ENCODE measurements at regions not wholly inside any gene's neighbourhood (a gene's known extent, or its start where the extent isn't known, plus 50 kb on each side); places are given as distances from the start of the nearest gene placed in this dataset.

DNA sequence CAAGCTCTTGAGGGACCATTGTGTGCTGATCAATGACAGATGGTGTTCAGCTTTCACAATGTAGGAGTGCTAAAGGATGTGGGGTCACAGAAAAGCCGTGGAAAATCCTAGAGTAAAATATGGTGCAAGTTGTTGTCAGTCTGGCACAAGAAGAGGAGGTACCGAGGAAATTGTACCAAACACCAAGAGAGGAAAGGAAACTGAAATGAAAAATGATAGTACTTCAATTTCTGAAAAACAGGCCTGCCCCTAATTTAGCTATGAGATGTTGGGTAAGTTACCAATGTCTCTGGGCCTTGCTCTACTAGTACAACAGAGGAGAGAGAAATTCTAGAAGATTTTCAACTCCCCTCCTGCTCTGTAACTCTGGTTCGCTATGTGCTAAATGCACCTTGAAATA lies 78.8 kb upstream of the PELI1 start:
- Mint-ChIP-seq H3K4me1 (peaks cover 24% of the 10 kb centered on the region), H3K4me3 (no peak overlapping the region), H3K27me3 (ENCODE audit: low read depth, poor library complexity) (peaks cover 6% of the 10 kb centered on the region), H3K27ac (no peak overlapping the region), H3K9me3 (no peaks in the 10 kb centered on the region), H3K36me3 (ENCODE audit: low read depth) (no peaks in the 10 kb centered on the region)
- no peak for DNase-seq
- TF ChIP-seq, protein P1, sequence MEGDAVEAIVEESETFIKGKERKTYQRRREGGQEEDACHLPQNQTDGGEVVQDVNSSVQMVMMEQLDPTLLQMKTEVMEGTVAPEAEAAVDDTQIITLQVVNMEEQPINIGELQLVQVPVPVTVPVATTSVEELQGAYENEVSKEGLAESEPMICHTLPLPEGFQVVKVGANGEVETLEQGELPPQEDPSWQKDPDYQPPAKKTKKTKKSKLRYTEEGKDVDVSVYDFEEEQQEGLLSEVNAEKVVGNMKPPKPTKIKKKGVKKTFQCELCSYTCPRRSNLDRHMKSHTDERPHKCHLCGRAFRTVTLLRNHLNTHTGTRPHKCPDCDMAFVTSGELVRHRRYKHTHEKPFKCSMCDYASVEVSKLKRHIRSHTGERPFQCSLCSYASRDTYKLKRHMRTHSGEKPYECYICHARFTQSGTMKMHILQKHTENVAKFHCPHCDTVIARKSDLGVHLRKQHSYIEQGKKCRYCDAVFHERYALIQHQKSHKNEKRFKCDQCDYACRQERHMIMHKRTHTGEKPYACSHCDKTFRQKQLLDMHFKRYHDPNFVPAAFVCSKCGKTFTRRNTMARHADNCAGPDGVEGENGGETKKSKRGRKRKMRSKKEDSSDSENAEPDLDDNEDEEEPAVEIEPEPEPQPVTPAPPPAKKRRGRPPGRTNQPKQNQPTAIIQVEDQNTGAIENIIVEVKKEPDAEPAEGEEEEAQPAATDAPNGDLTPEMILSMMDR (IDR thresholded peaks at IDR 0.05) = no peak

DNA sequence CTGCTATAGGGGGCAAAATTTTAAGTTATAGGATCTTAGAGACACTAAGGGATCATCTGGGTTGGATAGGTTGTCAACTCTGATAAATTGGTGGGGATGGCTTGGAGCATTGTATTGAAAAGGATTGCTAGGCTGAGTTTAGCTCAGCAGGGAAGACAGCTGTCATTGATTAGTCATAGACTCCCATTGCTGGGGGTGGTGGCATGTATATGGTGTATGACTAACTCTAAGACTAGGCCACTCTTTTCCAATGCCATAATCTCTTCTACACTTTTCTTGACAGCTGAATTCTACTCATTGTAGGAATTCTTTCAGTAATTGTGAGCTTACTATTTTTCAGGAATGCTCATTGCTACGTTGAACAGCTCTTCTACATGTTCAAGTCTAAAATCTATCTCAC lies 81.3 kb upstream of the PELI1 start:
- no peak for DNase-seq
- Mint-ChIP-seq H3K27me3 (ENCODE audit: low read depth, poor library complexity) (peaks cover 16% of the 10 kb centered on the region), H3K27ac (no peak overlapping the region), H3K36me3 (ENCODE audit: low read depth) (no peaks in the 10 kb centered on the region), H3K9me3 (no peaks in the 10 kb centered on the region), H3K4me1 (peaks cover 29% of the 10 kb centered on the region), H3K4me3 (no peak overlapping the region)
- TF ChIP-seq, protein P1 (IDR thresholded peaks at IDR 0.05) = no peak

DNA sequence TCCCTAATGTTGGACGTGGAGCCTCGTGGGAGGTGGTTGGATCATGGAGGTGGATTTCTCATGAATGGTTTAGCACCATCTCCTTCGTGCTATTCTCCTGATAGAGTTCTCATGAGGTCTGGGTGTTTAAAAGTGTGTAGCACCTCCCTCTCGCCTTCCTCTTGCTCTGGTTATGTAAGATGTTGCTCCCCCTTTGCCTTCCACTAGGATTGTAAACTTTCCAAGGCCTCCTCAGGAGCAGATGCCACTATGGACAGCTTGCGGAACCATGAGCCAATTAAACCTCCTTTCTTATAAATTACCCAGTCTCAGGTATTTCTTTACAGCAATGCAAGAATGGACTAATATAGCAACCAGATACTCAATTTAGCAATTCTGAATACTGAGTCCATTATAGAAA lies 82.4 kb upstream of the PELI1 start:
- TF ChIP-seq, protein P1 (IDR thresholded peaks at IDR 0.05) = no peak
- H3K4me3 Mint-ChIP-seq = no peak overlapping the region
- peaks cover 33% of the 10 kb centered on the region for H3K4me1 Mint-ChIP-seq
- no peaks in the 10 kb centered on the region for H3K36me3 Mint-ChIP-seq (ENCODE audit: low read depth)
- no peak overlapping the region for H3K27ac Mint-ChIP-seq
- no peak for DNase-seq
- H3K9me3 Mint-ChIP-seq = no peaks in the 10 kb centered on the region
- H3K27me3 Mint-ChIP-seq (ENCODE audit: low read depth, poor library complexity) = peaks cover 23% of the 10 kb centered on the region

DNA sequence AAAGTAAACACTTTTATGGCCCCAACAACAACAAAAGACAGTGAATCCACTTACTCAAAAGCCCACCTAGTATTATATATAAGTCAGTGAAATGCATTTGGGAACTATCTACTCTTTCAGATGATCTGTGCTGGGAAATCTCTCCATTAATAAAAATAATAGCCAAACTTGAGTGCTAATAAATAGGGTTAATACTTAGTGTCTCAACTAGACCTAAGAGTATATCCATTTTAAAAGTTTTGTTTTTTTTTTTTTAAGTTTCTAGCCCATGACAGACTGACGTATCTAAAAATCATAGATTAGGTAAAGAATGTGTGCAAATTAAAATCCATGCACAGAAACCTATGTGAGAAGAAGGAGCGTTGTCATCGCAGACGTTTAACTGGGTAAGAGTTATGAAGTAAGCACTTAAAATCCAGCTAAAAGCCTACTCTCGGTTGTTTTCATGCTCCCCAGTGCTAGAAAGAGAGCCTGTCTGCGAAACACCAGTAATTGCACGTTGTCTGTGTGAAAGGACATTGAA lies 83.4 kb upstream of the PELI1 start:
- TF ChIP-seq, protein P1 (IDR thresholded peaks at IDR 0.05) = no peak
- Mint-ChIP-seq H3K27me3 (ENCODE audit: low read depth, poor library complexity) (peaks cover 26% of the 10 kb centered on the region), H3K27ac (peak overlapping the region; percentile 79), H3K36me3 (ENCODE audit: low read depth) (no peaks in the 10 kb centered on the region), H3K4me1 (peaks cover 32% of the 10 kb centered on the region), H3K4me3 (peak overlapping the region; percentile 86), H3K9me3 (no peaks in the 10 kb centered on the region)
- DNase-seq = no peak

DNA sequence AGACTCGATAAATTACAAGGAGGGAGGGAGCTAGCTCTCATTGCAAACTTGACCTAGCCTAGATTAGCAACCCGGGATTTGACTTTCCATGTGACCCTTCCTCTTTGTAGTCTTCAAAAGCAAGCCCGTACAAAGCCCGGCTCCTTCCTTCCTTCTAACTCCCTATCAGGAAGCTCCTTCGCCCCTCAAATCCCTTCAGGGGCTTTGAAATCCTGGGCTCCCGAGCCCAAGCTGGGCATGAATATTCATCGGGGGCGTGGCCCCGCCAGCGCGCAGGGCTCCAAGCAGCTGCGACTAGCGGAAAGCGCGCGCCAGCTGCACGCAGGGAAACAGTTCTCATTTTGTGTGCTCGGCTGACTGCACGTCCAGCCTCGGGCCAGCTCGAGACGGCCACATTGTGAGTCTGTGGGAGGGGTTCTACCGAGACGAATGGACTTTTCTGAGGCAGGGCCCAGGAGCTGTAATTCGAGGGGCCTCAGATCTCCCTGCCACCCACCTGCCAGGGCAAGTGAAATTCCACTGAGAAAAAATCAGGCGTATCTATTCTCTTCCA lies 84.0 kb upstream of the PELI1 start:
- peak overlapping the region; percentile 86 for H3K4me3 Mint-ChIP-seq
- no peaks in the 10 kb centered on the region for H3K36me3 Mint-ChIP-seq (ENCODE audit: low read depth)
- peak; percentile 88 for DNase-seq
- no peaks in the 10 kb centered on the region for H3K9me3 Mint-ChIP-seq
- H3K4me1 Mint-ChIP-seq = peaks cover 27% of the 10 kb centered on the region
- TF ChIP-seq, protein P1 (IDR thresholded peaks at IDR 0.05) = no peak
- peaks cover 26% of the 10 kb centered on the region for H3K27me3 Mint-ChIP-seq (ENCODE audit: low read depth, poor library complexity)
- H3K27ac Mint-ChIP-seq = peak overlapping the region; percentile 79

DNA sequence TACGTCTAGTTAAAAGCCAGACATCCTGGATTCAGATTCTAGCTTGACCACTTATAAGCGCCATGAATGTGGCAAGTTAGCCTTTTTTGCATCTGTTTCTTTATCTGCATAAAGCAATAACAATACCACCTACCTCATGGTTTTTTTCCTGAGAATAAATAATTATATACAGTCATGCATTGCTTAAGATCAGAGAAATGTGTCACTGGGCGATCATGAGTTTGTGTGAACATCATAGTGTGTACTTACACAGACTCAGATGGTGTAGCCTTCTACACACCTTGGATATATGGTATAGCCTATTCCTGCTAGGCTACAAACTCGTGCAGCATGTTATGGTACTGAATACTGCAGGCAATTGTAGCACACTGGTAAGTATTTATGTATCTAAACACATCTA lies 84.7 kb upstream of the PELI1 start:
- DNase-seq = no peak
- no peaks in the 10 kb centered on the region for H3K9me3 Mint-ChIP-seq

More for the DNA sequence above, 84.7 kb upstream of the PELI1 start:
- Mint-ChIP-seq H3K4me1 (peaks cover 25% of the 10 kb centered on the region), H3K27me3 (ENCODE audit: low read depth, poor library complexity) (peaks cover 26% of the 10 kb centered on the region), H3K36me3 (ENCODE audit: low read depth) (no peaks in the 10 kb centered on the region), H3K27ac (no peak overlapping the region), H3K4me3 (peak overlapping the region; percentile 86)
- TF ChIP-seq, protein P1 (IDR thresholded peaks at IDR 0.05) = no peak
